ENCODE measurements at regions not wholly inside any gene's neighbourhood (a gene's known extent, or its start where the extent isn't known, plus 50 kb on each side); places are given as distances from the start of the nearest gene placed in this dataset.

DNA sequence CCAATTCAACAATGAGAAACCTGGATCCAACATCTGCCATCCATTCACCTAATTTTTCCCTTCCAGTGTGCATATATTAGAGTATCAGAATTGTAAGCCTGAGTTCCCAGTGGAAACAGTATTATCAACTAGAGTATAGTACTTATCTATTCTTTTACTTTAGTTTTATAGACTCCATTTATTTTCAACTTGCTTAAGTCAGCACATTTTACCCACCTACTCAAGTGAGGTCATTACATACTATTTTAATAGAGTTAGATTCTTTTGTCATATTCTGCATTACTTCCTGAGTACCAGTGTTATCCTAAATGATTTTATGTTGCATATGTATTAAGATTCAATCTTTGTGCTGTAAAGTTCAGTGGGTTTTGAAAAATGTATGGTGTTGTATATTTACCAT is 1393.3 kb downstream of the MAT2B start:
- no peak for DNase-seq (ENCODE audit: low read depth in 2 of 2, low spot score in 1 of 2)

DNA sequence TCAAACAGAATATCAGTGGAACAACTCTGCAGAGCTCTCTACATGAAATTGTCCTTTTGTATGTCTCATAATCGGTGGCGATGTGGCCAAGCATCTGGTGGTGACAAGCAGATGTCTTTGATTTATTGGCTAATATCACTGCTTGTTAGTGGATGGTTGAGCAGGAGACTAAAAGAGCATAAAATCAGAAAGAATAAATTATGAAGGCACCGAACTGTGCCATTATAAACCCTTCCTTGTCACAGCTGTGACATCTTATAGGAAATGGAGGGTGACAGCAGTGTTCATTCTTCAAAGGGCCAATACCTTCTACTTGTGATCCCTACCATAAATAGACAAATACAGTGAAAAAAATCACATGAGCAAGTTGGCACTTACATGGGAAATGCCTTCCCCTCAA is 1404.3 kb downstream of the MAT2B start:
- DNase-seq (ENCODE audit: low read depth in 2 of 2, low spot score in 1 of 2) = no peak

DNA sequence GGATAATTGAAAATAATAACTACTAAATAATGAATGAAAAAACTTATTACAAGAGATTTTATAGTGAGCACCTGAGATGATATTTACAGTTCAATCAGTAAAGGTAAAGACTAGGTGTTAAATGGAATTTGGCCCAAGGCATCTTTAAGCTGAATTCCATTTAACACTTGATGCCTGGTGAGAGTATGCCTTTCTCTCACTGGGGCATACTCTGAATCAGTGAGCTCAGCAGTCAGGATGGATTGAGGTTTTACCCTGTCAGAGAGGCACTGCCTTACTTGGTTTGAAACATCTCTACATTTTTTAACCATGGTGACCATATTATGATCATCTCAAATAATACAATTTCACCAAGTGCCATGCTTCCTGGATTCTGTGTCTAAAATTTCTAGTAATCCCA is 1416.3 kb downstream of the MAT2B start:
- no peak for DNase-seq (ENCODE audit: low read depth in 2 of 2, low spot score in 1 of 2)

DNA sequence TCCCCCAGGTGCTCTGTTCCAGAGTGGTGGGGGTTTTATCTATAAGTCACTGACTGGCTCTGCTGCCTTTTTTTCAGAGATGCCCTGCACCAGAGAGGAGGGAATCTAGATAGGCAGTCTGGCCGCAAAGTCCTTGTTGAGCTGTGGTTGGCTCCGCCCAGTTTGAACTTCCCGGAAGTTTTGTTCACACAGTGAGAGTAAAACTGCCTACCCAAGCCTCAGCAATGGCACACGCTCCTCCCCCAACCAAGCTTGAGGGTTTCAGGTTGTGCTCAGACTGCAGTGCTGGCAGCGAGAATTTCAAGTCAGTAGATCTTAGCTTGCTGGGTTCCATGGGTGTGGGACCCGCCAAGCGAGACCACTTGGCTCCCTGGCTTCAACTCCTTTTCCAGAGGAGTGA is 1428.6 kb downstream of the MAT2B start:
- no peak for DNase-seq (ENCODE audit: low read depth in 2 of 2, low spot score in 1 of 2)

- DNase-seq (ENCODE audit: low read depth in 2 of 2, low spot score in 1 of 2) = no peak
These were observed 1429.1 kb downstream of the MAT2B start for GRCh38 chr5:164934561-164934960.

- DNase-seq (ENCODE audit: low read depth in 2 of 2, low spot score in 1 of 2) = no peak
These were observed 1435.7 kb downstream of the MAT2B start for GRCh38 chr5:164941132-164941531.

- no peak for DNase-seq (ENCODE audit: low read depth in 2 of 2, low spot score in 1 of 2)
These were observed 1445.5 kb downstream of the MAT2B start for GRCh38 chr5:164950927-164951326.

DNA sequence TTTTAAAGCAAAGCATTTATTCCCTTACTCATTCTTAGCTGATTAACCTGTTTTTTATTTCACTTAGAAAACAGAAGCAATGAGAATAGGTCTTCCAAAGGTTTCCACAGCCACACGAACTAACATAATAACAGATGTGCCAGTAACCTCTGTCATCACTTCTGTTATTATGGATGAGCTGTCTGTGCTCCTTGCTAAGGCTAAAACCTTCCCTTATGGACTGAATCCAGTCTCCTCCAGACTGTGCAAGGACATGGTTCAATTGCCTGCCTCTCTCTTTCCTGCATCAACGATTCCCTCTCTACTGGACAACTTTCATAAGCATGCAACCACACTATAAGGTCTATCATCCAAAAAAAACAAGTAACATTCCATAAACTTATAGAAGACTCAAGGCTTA is 1446.2 kb downstream of the MAT2B start:
- DNase-seq (ENCODE audit: low read depth in 2 of 2, low spot score in 1 of 2) = no peak

- no peak for DNase-seq (ENCODE audit: low read depth in 2 of 2, low spot score in 1 of 2)
These were observed 1453.3 kb downstream of the MAT2B start for GRCh38 chr5:164958688-164959087.

DNA sequence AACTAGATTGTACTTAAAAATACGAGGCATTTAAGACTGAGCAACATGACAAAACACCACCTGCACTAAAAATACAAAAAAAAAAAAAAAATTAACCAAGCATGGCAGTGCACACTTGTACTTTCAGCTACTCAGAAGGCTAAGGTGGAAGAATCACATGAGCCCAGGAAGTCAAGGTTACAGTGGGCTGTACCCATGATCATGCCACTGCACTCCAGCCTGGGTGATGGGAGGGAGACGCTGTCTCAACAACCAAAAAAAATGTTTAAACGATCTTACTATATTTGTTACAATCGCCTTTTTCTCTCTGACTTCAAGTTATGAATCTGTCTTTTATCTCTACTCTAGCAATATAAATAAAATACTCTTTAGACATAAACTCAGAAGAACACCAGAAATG is 1454.3 kb downstream of the MAT2B start:
- no peak for DNase-seq (ENCODE audit: low read depth in 2 of 2, low spot score in 1 of 2)

GRCh38 chr5:164962329-164962961 is 1457.0 kb downstream of the MAT2B start:
- DNase-seq (ENCODE audit: low read depth in 2 of 2, low spot score in 1 of 2) = no peak

- DNase-seq (ENCODE audit: low read depth in 2 of 2, low spot score in 1 of 2) = no peak
These were observed 1461.2 kb downstream of the MAT2B start for GRCh38 chr5:164966611-164967010.

DNA sequence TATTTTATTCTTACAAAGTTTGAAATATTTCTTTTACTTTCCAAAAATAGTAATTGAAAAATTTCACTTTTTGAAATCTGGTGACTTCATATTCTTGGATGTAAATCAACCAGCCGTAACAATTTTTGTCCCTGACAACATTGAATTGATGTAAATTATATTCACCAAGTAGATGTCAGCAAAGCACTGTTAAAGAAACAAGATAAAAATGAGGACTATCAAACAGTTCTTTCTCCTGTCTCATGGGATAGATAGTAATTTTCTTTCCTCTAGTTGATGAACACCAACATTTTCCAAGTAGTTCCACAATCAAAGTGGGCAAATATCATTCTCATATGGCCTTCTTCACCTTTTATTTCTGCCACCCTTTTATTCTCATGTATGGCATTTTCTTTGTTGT is 1461.9 kb downstream of the MAT2B start:
- no peak for DNase-seq (ENCODE audit: low read depth in 2 of 2, low spot score in 1 of 2)

GRCh38 chr5:164972973-164973372 is 1467.6 kb downstream of the MAT2B start:
- no peak for DNase-seq (ENCODE audit: low read depth in 2 of 2, low spot score in 1 of 2)

DNA sequence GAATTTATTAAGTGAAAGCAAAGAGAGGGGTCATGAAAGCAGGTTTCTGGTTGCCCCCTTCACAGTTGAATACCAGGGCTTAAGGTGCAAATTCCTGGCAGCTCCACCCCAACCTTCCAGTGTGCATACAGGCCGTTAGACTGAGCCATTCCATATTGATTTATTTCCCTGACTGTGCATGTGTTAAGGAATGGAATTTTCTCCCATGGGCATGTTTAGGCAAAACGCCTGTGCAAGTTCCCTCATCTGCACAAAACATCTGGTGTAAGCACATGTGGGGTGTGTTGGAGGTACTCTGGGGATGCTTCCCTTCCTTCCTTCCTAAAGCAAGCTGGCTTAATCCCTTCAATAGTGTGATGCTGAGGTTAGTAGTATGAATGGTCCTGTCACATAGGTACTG is 1470.6 kb downstream of the MAT2B start:
- DNase-seq (ENCODE audit: low read depth in 2 of 2, low spot score in 1 of 2) = no peak

DNA sequence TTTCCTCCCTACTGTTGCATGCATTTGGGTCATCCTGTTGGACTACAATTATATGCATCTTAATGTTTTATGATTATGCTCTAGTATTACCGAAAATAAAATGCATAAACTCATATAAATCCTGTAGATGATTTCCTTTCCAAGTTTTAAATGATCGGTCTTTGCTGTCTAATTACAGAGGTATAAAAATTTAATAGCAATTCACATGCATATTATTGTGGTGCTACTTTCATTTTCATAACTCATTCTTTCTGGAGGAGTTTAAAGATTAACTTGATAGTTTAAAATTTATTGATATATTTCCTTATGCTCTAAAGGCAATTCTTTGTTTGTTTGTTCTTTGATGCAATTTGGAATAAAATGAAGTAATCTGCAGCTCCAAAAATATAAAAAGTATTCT is 1475.1 kb downstream of the MAT2B start:
- no peak for DNase-seq (ENCODE audit: low read depth in 2 of 2, low spot score in 1 of 2)

- DNase-seq (ENCODE audit: low read depth in 2 of 2, low spot score in 1 of 2) = no peak
These were observed 1492.7 kb downstream of the MAT2B start for GRCh38 chr5:164998142-164998541.

DNA sequence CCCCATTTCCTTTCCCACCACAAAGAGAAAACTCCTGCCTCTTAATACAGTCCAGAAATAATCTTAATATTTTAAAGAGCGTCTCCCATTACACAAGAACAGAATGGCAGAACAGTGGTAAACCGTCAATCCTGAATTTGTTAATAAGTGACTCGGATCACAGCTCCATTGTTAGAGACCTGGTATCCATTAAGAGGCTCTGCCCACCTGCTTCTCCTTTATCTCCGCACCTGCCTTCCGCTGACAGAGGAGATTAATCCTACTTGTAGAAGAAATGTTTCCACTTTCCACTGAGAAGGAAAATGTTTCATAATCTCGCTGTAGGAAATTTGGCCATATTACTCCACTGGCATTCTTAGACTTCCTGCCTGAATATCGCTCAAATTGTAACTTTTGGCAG is 1493.2 kb downstream of the MAT2B start:
- DNase-seq (ENCODE audit: low read depth in 2 of 2, low spot score in 1 of 2) = no peak

DNA sequence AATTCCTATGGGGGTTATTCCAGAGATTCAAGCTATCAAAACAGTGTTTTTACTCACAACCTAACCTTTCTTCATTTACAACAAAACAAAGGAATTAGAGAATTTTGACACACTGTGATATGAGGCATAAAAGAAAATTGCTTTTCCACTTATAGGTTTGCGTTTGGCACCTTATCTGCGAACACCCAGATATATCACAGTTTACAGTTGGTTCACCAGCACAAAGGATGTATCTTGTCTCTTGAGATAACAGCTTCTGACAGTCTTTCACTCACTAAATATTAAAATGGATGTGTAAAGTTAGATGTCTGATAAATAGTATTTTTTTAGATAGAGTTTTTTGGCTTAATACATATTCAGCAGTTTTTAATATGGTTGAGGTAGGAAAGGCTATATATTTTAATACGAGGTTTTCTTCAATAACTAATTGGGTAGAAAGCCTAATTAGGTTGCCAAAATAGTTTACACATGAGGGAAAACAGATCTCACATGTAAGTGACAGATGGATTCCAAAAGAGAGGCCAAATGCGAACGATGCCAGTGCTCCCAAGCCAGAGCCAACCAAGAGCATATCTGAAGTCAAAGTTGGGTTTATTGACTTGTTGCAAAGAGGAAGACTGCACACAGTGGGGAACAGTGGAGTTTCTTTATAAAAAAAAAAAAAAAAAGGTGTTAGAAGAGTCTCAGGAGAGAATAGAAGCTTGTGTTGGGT is 1495.2 kb downstream of the MAT2B start:
- DNase-seq (ENCODE audit: low read depth in 2 of 2, low spot score in 1 of 2) = no peak

- no peak for DNase-seq (ENCODE audit: low read depth in 2 of 2, low spot score in 1 of 2)
These were observed 1497.9 kb downstream of the MAT2B start for GRCh38 chr5:165003283-165003682.

DNA sequence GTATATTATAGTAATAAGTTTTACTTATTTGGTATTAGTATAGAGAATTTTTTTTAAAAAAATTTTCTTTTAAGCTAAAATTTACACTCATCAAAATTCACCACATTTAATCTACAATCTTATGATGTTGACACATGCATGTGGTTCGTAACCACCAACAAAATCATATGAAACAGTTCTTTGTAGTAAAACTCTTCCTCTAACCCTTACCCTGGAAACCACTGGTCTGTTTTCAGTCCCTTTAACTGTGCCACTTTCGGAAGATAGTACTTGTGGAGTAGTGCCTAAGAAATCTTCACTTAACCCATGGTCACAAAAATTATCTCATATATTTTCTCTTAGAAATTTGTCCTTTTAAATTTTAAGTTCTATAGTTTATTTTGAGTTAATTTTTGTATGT is 1498.8 kb downstream of the MAT2B start:
- DNase-seq (ENCODE audit: low read depth in 2 of 2, low spot score in 1 of 2) = no peak

DNA sequence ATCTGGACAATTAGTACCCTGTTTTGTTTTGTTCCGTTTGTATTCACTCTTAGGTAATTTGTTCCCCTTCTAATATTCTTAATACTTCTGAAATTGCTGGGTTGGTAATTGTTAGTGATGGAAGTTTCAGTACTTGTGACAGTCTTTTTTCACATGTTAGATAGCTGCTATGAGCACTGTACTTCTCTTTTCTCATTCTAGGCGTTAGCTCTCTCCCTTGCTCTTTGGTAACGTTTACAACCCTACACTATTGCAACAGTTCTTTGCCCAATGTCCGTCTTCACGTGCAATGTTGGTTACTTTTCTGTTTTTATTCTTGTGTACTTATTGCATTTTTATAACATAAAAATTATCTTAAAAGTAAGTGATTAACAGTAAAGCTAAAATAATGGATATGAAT is 1509.0 kb downstream of the MAT2B start:
- DNase-seq (ENCODE audit: low read depth in 2 of 2, low spot score in 1 of 2) = no peak

DNA sequence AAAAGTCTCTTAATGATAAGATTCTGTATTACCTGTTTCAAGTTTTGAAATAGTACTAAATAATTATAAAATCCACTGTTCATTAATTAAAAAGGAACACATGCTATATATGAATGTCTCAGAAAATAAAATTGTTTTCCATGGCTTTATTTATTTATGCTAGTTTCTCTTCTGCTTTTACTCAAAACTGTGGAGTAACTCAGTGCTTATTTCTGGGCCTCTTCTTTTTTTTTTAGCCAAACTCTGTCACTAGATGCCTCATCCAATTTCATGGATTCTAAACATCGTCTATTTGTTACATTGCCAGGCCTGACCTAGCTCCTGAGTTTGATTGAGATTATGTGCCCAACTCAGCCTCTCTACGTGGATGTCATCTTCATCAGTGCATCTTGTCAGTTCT is 1509.7 kb downstream of the MAT2B start:
- DNase-seq (ENCODE audit: low read depth in 2 of 2, low spot score in 1 of 2) = no peak

All from stimulated activated CD8-positive, alpha-beta memory T cell treated with anti-CD3 and anti-CD28 coated beads, Interleukin-4, amount 100 ng/mL, for 1 hour (primary cell).